MM.1S (cell line): ENCODE measurements at regions not wholly inside any gene's neighbourhood (a gene's known extent, or its start where the extent isn't known, plus 50 kb on each side); places are given as distances from the start of the nearest gene placed in this dataset.

ENCODE experiments used
- DNase-seq: peaks from one replicate; pipeline ENCODE4 v3.0.0-alpha.2; 2015
- H2AFZ ChIP-seq: fragments of 300-600 bp; sonication (generic); 2 replicates; pipeline ENCODE4 v1.6.0; 2016; ENCODE audit warnings: antibody characterized with exemption, low read length
- H3F3A ChIP-seq: fragments of 300-600 bp; sonication (generic); 2 replicates; pipeline ENCODE4 v1.6.1; 2016; ENCODE audit warnings: mild to moderate bottlenecking, antibody characterized with exemption, low read length, moderate library complexity, mixed read lengths; ENCODE audit not compliant: insufficient read depth
- H3K27ac ChIP-seq: fragments of 300-600 bp; sonication (generic); 2 replicates; pipeline ENCODE4 v1.5.1; 2016; ENCODE audit warnings: mild to moderate bottlenecking, low read length
- H3K27me3 ChIP-seq: fragments of 300-600 bp; sonication (generic); replicated peaks from 2 replicates; pipeline ENCODE4 v1.6.0; 2016; ENCODE audit warnings: low read length; ENCODE audit not compliant: insufficient read depth
- H3K36me3 ChIP-seq: fragments of 300-600 bp; sonication (generic); replicated peaks from 2 replicates; pipeline ENCODE4 v1.6.1; 2016; ENCODE audit warnings: mild to moderate bottlenecking, low read length, mixed read lengths; ENCODE audit not compliant: insufficient read depth
- H3K4me1 ChIP-seq: fragments of 300-600 bp; sonication (generic); 2 replicates; pipeline ENCODE4 v1.6.1; 2016; ENCODE audit warnings: low read length, mixed read lengths
- H3K4me2 ChIP-seq: fragments of 300-600 bp; sonication (generic); 2 replicates; pipeline ENCODE4 v1.6.0; 2016; ENCODE audit warnings: low read depth, low read length
- H3K4me3 ChIP-seq: fragments of 300-600 bp; sonication (generic); 2 replicates; pipeline ENCODE4 v1.5.1; 2016; ENCODE audit warnings: low read length, mixed read lengths
- H3K79me2 ChIP-seq: fragments of 300-600 bp; sonication (generic); 2 replicates; pipeline ENCODE4 v1.6.1; 2016; ENCODE audit warnings: mixed run types, low read length, mixed read lengths
- H3K9ac ChIP-seq: fragments of 300-600 bp; sonication (generic); 2 replicates; pipeline ENCODE4 v1.6.1; 2016; ENCODE audit warnings: low read length, mixed read lengths
- H3K9me2 ChIP-seq: fragments of 300-600 bp; sonication (generic); replicated peaks from 2 replicates; pipeline ENCODE4 v1.6.1; 2016; ENCODE audit warnings: mild to moderate bottlenecking, low read length, mixed read lengths; ENCODE audit not compliant: insufficient read depth
- H3K9me3 ChIP-seq: fragments of 300-600 bp; sonication (generic); replicated peaks from 2 replicates; pipeline ENCODE4 v1.6.1; 2016; ENCODE audit warnings: mild to moderate bottlenecking, low read length, mixed read lengths; ENCODE audit not compliant: insufficient read depth
- H4K20me1 ChIP-seq: fragments of 300-600 bp; sonication (generic); 2 replicates; pipeline ENCODE4 v1.6.1; 2016; ENCODE audit warnings: mild to moderate bottlenecking, low read length, moderate library complexity, mixed read lengths; ENCODE audit not compliant: insufficient read depth
- CTCF ChIP-seq: fragments of 300-600 bp; sonication (generic); IDR thresholded peaks from 2 replicates; pipeline ENCODE4 v1.5.1; 2016; ENCODE audit warnings: antibody characterized with exemption, low read length, mixed read lengths
- EZH2 ChIP-seq: fragments of 300-600 bp; sonication (generic); optimal IDR thresholded peaks from 2 replicates; pipeline ENCODE3; 2017; ENCODE audit warnings: low read depth, mild to moderate bottlenecking, antibody characterized with exemption, low read length, mixed read lengths
- EZH2phosphoT487 ChIP-seq: fragments of 300-600 bp; sonication (generic); IDR thresholded peaks from 2 replicates; pipeline ENCODE4 v1.6.1; 2018; ENCODE audit warnings: antibody characterized with exemption, low read length

- no peak overlapping the region for H2AFZ ChIP-seq
- H3K27ac ChIP-seq = no peak overlapping the region
- TF ChIP-seq EZH2phosphoT487 = no peak
- no peak overlapping the region for H3K9ac ChIP-seq
- no peak for DNase-seq
- no peaks in the 10 kb centered on the region for H3K36me3 ChIP-seq
- no peaks in the 10 kb centered on the region for H3K27me3 ChIP-seq
- no peaks in the 10 kb centered on the region for H3K9me2 ChIP-seq
- no peak overlapping the region for H3K4me3 ChIP-seq
- H3K9me3 ChIP-seq = no peaks in the 10 kb centered on the region
- H3K4me1 ChIP-seq = no peaks in the 10 kb centered on the region
- no peaks in the 10 kb centered on the region for H3K79me2 ChIP-seq
- H4K20me1 ChIP-seq = no peaks in the 10 kb centered on the region
- no peak overlapping the region for H3K4me2 ChIP-seq
- no peaks in the 10 kb centered on the region for H3F3A ChIP-seq
These were observed 315.9 kb downstream of the TFAP2A start for GRCh38 chr6:10098756-10099528.

- no peak overlapping the region for H3K4me3 ChIP-seq
These were observed 321.6 kb downstream of the TFAP2A start for GRCh38 chr6:10093282-10093681.

GRCh38 chr6:10084111-10084986, 330.5 kb downstream of the TFAP2A start:
- no peaks in the 10 kb centered on the region for H3K27me3 ChIP-seq
- H3K9me2 ChIP-seq = no peaks in the 10 kb centered on the region
- H3F3A ChIP-seq = no peaks in the 10 kb centered on the region
- H4K20me1 ChIP-seq = no peaks in the 10 kb centered on the region
- no peak overlapping the region for H3K4me2 ChIP-seq
- H3K9me3 ChIP-seq = no peaks in the 10 kb centered on the region
- no peak for DNase-seq
- no peak overlapping the region for H3K4me3 ChIP-seq
- no peaks in the 10 kb centered on the region for H3K4me1 ChIP-seq
- H3K36me3 ChIP-seq = no peaks in the 10 kb centered on the region
- TF ChIP-seq CTCF (no peak), EZH2 (no peak), EZH2phosphoT487 (no peak)
- no peak overlapping the region for H3K27ac ChIP-seq
- no peak overlapping the region for H3K9ac ChIP-seq
- no peaks in the 10 kb centered on the region for H3K79me2 ChIP-seq
- no peak overlapping the region for H2AFZ ChIP-seq

More at GRCh38 chr6:10093282-10093681, 321.6 kb downstream of the TFAP2A start:
- Histone ChIP-seq H2AFZ (no peak overlapping the region), H3K9ac (no peak overlapping the region), H3K9me3 (no peaks in the 10 kb centered on the region), H3K4me1 (no peaks in the 10 kb centered on the region), H3K36me3 (no peaks in the 10 kb centered on the region), H3K27me3 (no peaks in the 10 kb centered on the region), H3F3A (no peaks in the 10 kb centered on the region), H3K4me2 (no peak overlapping the region), H3K9me2 (no peaks in the 10 kb centered on the region), H3K79me2 (no peaks in the 10 kb centered on the region), H4K20me1 (no peaks in the 10 kb centered on the region), H3K27ac (no peak overlapping the region)
- TF ChIP-seq EZH2 (no peak), EZH2phosphoT487 (no peak), CTCF (no peak)
- no peak for DNase-seq
